Endothelial cell of umbilical vein (primary cell): ENCODE measurements at regions not wholly inside any gene's neighbourhood (a gene's known extent, or its start where the extent isn't known, plus 50 kb on each side); places are given as distances from the start of the nearest gene placed in this dataset.

ENCODE experiments used
- BruUV-seq: library from RNA; stranded (reverse); fragments of 400-500 nt; replicated peaks from 2 replicates; lab custom pipeline; 2021; lab: Mats Ljungman, UMichigan
- CTCF ChIA-PET: fragments of 300-600, 350-600 bp; sonication (Branson Sonifier 250); formaldehyde crosslinking; loops from one replicate; lab custom pipeline; 2021; ENCODE audit warnings: antibody characterized with exemption, inconsistent platforms; lab: Charles Lee
- POLR2A ChIA-PET: fragments of 300-600, 350-600 bp; sonication (Branson Sonifier 250); formaldehyde crosslinking; loops from one replicate; lab custom pipeline; 2021; ENCODE audit warnings: antibody characterized with exemption, inconsistent platforms; lab: Charles Lee
- DNase-seq: peaks from one replicate; pipeline ENCODE4 v3.0.0-alpha.2; 2011; ENCODE audit warnings: low read depth, low spot score
- FAIRE-seq: peaks from 2 replicates; lab custom pipeline; 2011; peaks lifted over from hg19 to GRCh38; lab: Jason Lieb, UNC
- H2AFZ ChIP-seq: 2 replicates; pipeline ENCODE4 v1.6.0; 2012; ENCODE audit warnings: low read depth, low read length, control low read depth, inconsistent platforms
- H3K27ac ChIP-seq: 2 replicates; pipeline ENCODE4 v1.5.1; 2011; ENCODE audit warnings: low read depth, mild to moderate bottlenecking, control low read depth, low read length, moderate library complexity; ENCODE audit not compliant: insufficient read depth
- H3K27me3 ChIP-seq, 2 experiments: 2 replicates each; pipeline versions ENCODE4 v1.6.0 to v1.6.1; 2011; ENCODE audit warnings: low read length in 2 of 2, mixed read lengths in 1 of 2; ENCODE audit not compliant: control insufficient read depth in 2 of 2, insufficient read depth in 2 of 2
- H3K36me3 ChIP-seq, 2 experiments: 2 replicates in 1 of 2; 3 replicates in 1 of 2; pipeline ENCODE4 v1.5.1; 2011; ENCODE audit warnings: low read length in 2 of 2, mild to moderate bottlenecking in 1 of 2, moderate library complexity in 1 of 2; ENCODE audit not compliant: control insufficient read depth in 2 of 2, insufficient read depth in 2 of 2; ENCODE audit errors: extremely low read depth in 1 of 2
- H3K4me1 ChIP-seq: 3 replicates; pipeline ENCODE4 v1.5.1; 2011; ENCODE audit warnings: mild to moderate bottlenecking, low read length; ENCODE audit not compliant: control insufficient read depth, insufficient read depth; ENCODE audit errors: extremely low read depth
- H3K4me2 ChIP-seq: 2 replicates; pipeline ENCODE4 v1.6.1; 2011; ENCODE audit warnings: low read length, control low read depth, mixed read lengths; ENCODE audit not compliant: insufficient read depth
- H3K4me3 ChIP-seq, 3 experiments: fragments of 200-600 bp in 1 of 3; sonication (generic), shearing (Covaris generic) in 1 of 3; replicated peaks in 1 of 3; 2 replicates each; pipeline ENCODE4 v1.5.1; 2011 to 2016; ENCODE audit warnings: control low read depth in 3 of 3, low read length in 3 of 3, mild to moderate bottlenecking in 2 of 3, inconsistent platforms in 1 of 3, low read depth in 1 of 3, moderate library complexity in 1 of 3; ENCODE audit not compliant: insufficient read depth in 1 of 3
- H3K79me2 ChIP-seq: 2 replicates; pipeline ENCODE4 v1.6.0; 2012; ENCODE audit warnings: low read length, inconsistent platforms; ENCODE audit not compliant: control insufficient read depth, insufficient read depth
- H3K9ac ChIP-seq: replicated peaks from 2 replicates; pipeline ENCODE3; 2011; ENCODE audit warnings: low read length, control low read depth; ENCODE audit not compliant: insufficient read depth; ENCODE audit errors: extremely low read depth
- H3K9me1 ChIP-seq: replicated peaks from 3 replicates; pipeline ENCODE4 v1.6.0; 2011; ENCODE audit warnings: mild to moderate bottlenecking, low read length; ENCODE audit not compliant: control insufficient read depth, insufficient read depth; ENCODE audit errors: extremely low read depth
- H3K9me3 ChIP-seq: replicated peaks from 2 replicates; pipeline ENCODE4 v1.5.1; 2012; ENCODE audit warnings: low read length, inconsistent platforms; ENCODE audit not compliant: control insufficient read depth, insufficient read depth
- H4K20me1 ChIP-seq: replicated peaks from 2 replicates; pipeline ENCODE3; 2011; ENCODE audit warnings: mild to moderate bottlenecking, low read length; ENCODE audit not compliant: control insufficient read depth, insufficient read depth; ENCODE audit errors: extremely low read depth
- EZH2 ChIP-seq: IDR thresholded peaks from 2 replicates; pipeline ENCODE4 v1.6.1; 2012; ENCODE audit warnings: borderline replicate concordance, low read depth, mild to moderate bottlenecking, moderate library complexity, low read length, inconsistent platforms; ENCODE audit not compliant: severe bottlenecking
- FOS ChIP-seq: IDR thresholded peaks from 2 replicates; pipeline ENCODE4 v1.6.1; 2011; ENCODE audit warnings: mild to moderate bottlenecking, low read length, moderate library complexity, borderline replicate concordance; ENCODE audit not compliant: insufficient read depth
- GATA2 ChIP-seq: IDR thresholded peaks from 2 replicates; pipeline ENCODE4 v1.7.0; 2011; ENCODE audit warnings: low read depth, mild to moderate bottlenecking, moderate library complexity, mixed read lengths, low read length; ENCODE audit not compliant: insufficient read length, insufficient read depth
- JUN ChIP-seq: IDR thresholded peaks from 2 replicates; pipeline ENCODE4 v1.6.1; 2011; ENCODE audit warnings: borderline replicate concordance, low read depth; ENCODE audit not compliant: insufficient read length, insufficient read depth
- MYC ChIP-seq: IDR thresholded peaks from one replicate; pipeline ENCODE4 v1.6.1; 2011; ENCODE audit warnings: mild to moderate bottlenecking, low read depth, low read length
- POLR2A ChIP-seq: IDR thresholded peaks from 2 replicates; pipeline ENCODE4 v1.6.1; 2012; ENCODE audit warnings: low read depth, mild to moderate bottlenecking, control low read depth, low read length
- POLR2AphosphoS5 ChIP-seq: IDR thresholded peaks from 2 replicates; pipeline ENCODE4 v1.6.1; 2012; ENCODE audit warnings: low read depth, mild to moderate bottlenecking, control low read depth, low read length, moderate library complexity; ENCODE audit not compliant: insufficient read depth
- dilution Hi-C: fragments of 300-500 bp; cut with MboI; formaldehyde crosslinking; loops from one replicate; pipeline ENCODE4 v1.15.0; 2019; ENCODE audit warnings: low sequenced_read_pairs; ENCODE audit not compliant: extremely low pct_ligation_motif_present
- intact Hi-C: fragments of 100-400 bp; cut with micrococcal nuclease; formaldehyde crosslinking; loops from one replicate; pipeline ENCODE4 v1.10.0; 2022
- TF ChIP-seq, protein P1 (sequence below), 2 donors: IDR thresholded peaks; 1 replicate in 1 of 2; 2 replicates in 1 of 2; pipeline ENCODE4 v1.5.1; 2011; ENCODE audit warnings: low read length in 2 of 2, mild to moderate bottlenecking in 2 of 2, moderate library complexity in 2 of 2, control low read depth in 1 of 2, inconsistent platforms in 1 of 2, low read depth in 1 of 2; ENCODE audit not compliant: insufficient read depth in 1 of 2; ENCODE audit errors: extremely low read depth in 1 of 2
- TF ChIP-seq, protein P2 (sequence below): IDR thresholded peaks from 2 replicates; pipeline ENCODE4 v1.6.1; 2011; ENCODE audit not compliant: insufficient read depth, insufficient read length

DNA sequence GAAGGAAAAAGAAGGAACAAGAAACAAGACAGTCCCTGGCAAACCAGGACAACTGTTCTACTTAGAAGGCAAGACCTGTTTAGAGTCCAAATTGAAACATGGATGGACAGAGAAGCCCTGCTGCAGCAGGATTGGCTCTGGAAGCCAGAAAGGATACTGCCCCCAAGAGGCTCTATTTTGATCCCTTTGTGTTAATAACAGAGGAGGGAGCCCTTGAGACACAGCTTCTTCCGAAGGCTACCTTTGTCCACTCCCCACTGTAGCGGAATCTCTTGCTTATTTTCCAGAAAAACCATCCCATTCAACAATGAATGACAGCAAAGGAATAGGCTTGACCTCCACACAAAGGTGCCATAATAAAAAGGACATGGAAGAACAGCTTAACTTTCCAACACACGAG, 120.3 kb upstream of the FOXK1 start:
- Histone ChIP-seq H3K4me3 (no peak overlapping the region), H3K9ac (no peak overlapping the region), H4K20me1 (no peaks in the 10 kb centered on the region), H3K36me3 (no peaks in the 10 kb centered on the region), H3K9me3 (no peaks in the 10 kb centered on the region), H3K4me2 (no peak overlapping the region), H3K27me3 (no peaks in the 10 kb centered on the region), H3K4me1 (no peaks in the 10 kb centered on the region), H2AFZ (no peak overlapping the region), H3K27ac (no peak overlapping the region), H3K79me2 (no peaks in the 10 kb centered on the region), H3K9me1 (no peaks in the 10 kb centered on the region)
- BruUV-seq: no TSS peak
- intact Hi-C loops: no loop called here
- DNase-seq (no peak), FAIRE-seq (no peak)
- ChIA-PET POLR2A (no interaction called here), CTCF (no interaction called here)
- TF ChIP-seq, protein P1, sequence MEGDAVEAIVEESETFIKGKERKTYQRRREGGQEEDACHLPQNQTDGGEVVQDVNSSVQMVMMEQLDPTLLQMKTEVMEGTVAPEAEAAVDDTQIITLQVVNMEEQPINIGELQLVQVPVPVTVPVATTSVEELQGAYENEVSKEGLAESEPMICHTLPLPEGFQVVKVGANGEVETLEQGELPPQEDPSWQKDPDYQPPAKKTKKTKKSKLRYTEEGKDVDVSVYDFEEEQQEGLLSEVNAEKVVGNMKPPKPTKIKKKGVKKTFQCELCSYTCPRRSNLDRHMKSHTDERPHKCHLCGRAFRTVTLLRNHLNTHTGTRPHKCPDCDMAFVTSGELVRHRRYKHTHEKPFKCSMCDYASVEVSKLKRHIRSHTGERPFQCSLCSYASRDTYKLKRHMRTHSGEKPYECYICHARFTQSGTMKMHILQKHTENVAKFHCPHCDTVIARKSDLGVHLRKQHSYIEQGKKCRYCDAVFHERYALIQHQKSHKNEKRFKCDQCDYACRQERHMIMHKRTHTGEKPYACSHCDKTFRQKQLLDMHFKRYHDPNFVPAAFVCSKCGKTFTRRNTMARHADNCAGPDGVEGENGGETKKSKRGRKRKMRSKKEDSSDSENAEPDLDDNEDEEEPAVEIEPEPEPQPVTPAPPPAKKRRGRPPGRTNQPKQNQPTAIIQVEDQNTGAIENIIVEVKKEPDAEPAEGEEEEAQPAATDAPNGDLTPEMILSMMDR (IDR thresholded peaks at IDR 0.05; ENCODE audit: extremely low read depth in 1 of 2, insufficient read depth in 1 of 2, low read depth in 1 of 2, low read length in 2 of 2): no peak
- TF ChIP-seq POLR2AphosphoS5 (no peak), EZH2 (no peak), MYC (no peak), FOS (no peak), GATA2 (no peak), POLR2A (no peak), JUN (no peak)
- TF ChIP-seq, protein P2, sequence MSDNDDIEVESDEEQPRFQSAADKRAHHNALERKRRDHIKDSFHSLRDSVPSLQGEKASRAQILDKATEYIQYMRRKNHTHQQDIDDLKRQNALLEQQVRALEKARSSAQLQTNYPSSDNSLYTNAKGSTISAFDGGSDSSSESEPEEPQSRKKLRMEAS: no peak
- dilution Hi-C loops: no loop called here
